Astrocyte (in vitro differentiated cells and primary cell): ENCODE measurements at regions not wholly inside any gene's neighbourhood (a gene's known extent, or its start where the extent isn't known, plus 50 kb on each side); places are given as distances from the start of the nearest gene placed in this dataset.
A peak's percentile ranks its signal among the peaks of the same experiment; 100 is the strongest.
"Not testable (repeated sequence)": the region's sequence is repeated elsewhere in the genome, so short reads cannot be mapped to it uniquely, and the experiment has no call there.

Experiments
- DNase-seq: peaks from one replicate; pipeline ENCODE4 v3.0.0-alpha.2; 2010; ENCODE audit warnings: low read depth
- FAIRE-seq: peaks from 2 replicates; lab custom pipeline; 2011; peaks lifted over from hg19 to GRCh38; lab: Jason Lieb, UNC
- H2AFZ ChIP-seq: 2 replicates; pipeline ENCODE4 v1.6.0; 2012; ENCODE audit warnings: low read depth, low read length, inconsistent platforms
- H3K27ac ChIP-seq: 2 replicates; pipeline ENCODE4 v1.5.1; 2011; ENCODE audit warnings: low read depth, low read length, inconsistent platforms
- H3K27me3 ChIP-seq: 2 replicates; pipeline ENCODE4 v1.6.0; 2011; ENCODE audit warnings: low read length, inconsistent platforms; ENCODE audit not compliant: insufficient read depth
- H3K36me3 ChIP-seq: 2 replicates; pipeline ENCODE4 v1.5.1; 2011; ENCODE audit warnings: low read length, inconsistent platforms; ENCODE audit not compliant: insufficient read depth
- H3K4me1 ChIP-seq: 2 replicates; pipeline ENCODE4 v1.5.1; 2011; ENCODE audit warnings: low read length, inconsistent platforms; ENCODE audit not compliant: insufficient read depth
- H3K4me2 ChIP-seq: 2 replicates; pipeline ENCODE4 v1.6.0; 2012; ENCODE audit warnings: low read length, inconsistent platforms
- H3K4me3 ChIP-seq: 2 replicates; pipeline ENCODE4 v1.5.1; 2011; ENCODE audit warnings: low read depth, mild to moderate bottlenecking, low read length, inconsistent platforms; ENCODE audit not compliant: insufficient read depth
- H3K79me2 ChIP-seq: 2 replicates; pipeline ENCODE4 v1.6.0; 2012; ENCODE audit warnings: mild to moderate bottlenecking, low read length, inconsistent platforms; ENCODE audit not compliant: insufficient read depth
- H3K9ac ChIP-seq: 2 replicates; pipeline ENCODE4 v1.6.0; 2012; ENCODE audit warnings: mild to moderate bottlenecking, low read length, inconsistent platforms
- H3K9me3 ChIP-seq: 2 replicates; pipeline ENCODE4 v1.5.1; 2012; ENCODE audit warnings: low read depth, mild to moderate bottlenecking, low read length, inconsistent platforms; ENCODE audit not compliant: insufficient read depth
- H4K20me1 ChIP-seq: 2 replicates; pipeline ENCODE4 v1.6.0; 2012; ENCODE audit warnings: low read length, inconsistent platforms; ENCODE audit not compliant: insufficient read depth
- H3K27ac Mint-ChIP-seq: one replicate; pipeline ENCODE4 v1.8.0; 2021; ENCODE audit warnings: mild to moderate bottlenecking, mixed read lengths; ENCODE audit not compliant: unreplicated experiment
- H3K27me3 Mint-ChIP-seq: one replicate; pipeline ENCODE4 v1.8.0; 2021; ENCODE audit warnings: low read depth, mixed read lengths; ENCODE audit not compliant: unreplicated experiment
- H3K36me3 Mint-ChIP-seq: one replicate; pipeline ENCODE4 v1.8.0; 2021; ENCODE audit warnings: low read depth, mixed read lengths; ENCODE audit not compliant: unreplicated experiment
- H3K4me1 Mint-ChIP-seq: one replicate; pipeline ENCODE4 v1.8.0; 2021; ENCODE audit warnings: low read depth, mixed read lengths; ENCODE audit not compliant: unreplicated experiment
- H3K4me3 Mint-ChIP-seq: one replicate; pipeline ENCODE4 v1.8.0; 2021; ENCODE audit warnings: mild to moderate bottlenecking, moderate library complexity, mixed read lengths; ENCODE audit not compliant: unreplicated experiment
- H3K9me3 Mint-ChIP-seq: one replicate; pipeline ENCODE4 v1.8.0; 2021; ENCODE audit warnings: mild to moderate bottlenecking, mixed read lengths; ENCODE audit not compliant: unreplicated experiment
- EZH2 ChIP-seq: IDR thresholded peaks from 2 replicates; pipeline ENCODE4 v1.6.1; 2012; ENCODE audit warnings: mild to moderate bottlenecking, low read length, inconsistent platforms; ENCODE audit not compliant: insufficient read depth
- TF ChIP-seq, protein P1 (sequence below): IDR thresholded peaks from 2 replicates; pipeline ENCODE4 v1.5.1; 2011; ENCODE audit warnings: low read depth, mild to moderate bottlenecking, inconsistent platforms, low read length, moderate library complexity; ENCODE audit not compliant: insufficient read depth

DNA sequence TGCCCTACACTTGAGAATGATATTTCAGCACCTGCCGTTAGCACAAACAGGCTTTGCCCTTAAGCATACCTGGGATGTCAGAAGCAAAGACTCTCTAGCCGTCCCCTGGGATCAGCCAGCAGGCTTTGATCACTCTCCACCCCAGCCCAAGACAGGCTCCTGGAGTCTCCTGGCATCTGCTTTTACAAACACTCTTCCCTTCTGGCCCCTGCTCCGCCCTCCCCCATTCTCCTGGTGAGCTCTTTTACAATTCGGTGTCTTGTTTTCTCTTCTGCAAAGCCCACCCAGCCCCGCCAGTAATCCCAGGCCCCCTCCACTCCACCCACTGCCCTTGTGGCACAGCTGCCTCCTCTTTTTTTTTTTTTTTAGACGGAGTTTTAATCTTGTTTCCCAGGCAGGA, 50.4 kb downstream of the KATNIP start:
- Histone ChIP-seq H3K79me2 (no peaks in the 10 kb centered on the region), H3K36me3 (no peaks in the 10 kb centered on the region), H4K20me1 (no peaks in the 10 kb centered on the region), H2AFZ (no peak overlapping the region), H3K4me2 (no peak overlapping the region), H3K4me1 (peaks cover 6% of the 10 kb centered on the region), H3K4me3 (no peak overlapping the region), H3K9me3 (no peaks in the 10 kb centered on the region), H3K27me3 (no peaks in the 10 kb centered on the region), H3K9ac (no peak overlapping the region), H3K27ac (no peak overlapping the region)
- no peak for TF ChIP-seq EZH2
- TF ChIP-seq, protein P1, sequence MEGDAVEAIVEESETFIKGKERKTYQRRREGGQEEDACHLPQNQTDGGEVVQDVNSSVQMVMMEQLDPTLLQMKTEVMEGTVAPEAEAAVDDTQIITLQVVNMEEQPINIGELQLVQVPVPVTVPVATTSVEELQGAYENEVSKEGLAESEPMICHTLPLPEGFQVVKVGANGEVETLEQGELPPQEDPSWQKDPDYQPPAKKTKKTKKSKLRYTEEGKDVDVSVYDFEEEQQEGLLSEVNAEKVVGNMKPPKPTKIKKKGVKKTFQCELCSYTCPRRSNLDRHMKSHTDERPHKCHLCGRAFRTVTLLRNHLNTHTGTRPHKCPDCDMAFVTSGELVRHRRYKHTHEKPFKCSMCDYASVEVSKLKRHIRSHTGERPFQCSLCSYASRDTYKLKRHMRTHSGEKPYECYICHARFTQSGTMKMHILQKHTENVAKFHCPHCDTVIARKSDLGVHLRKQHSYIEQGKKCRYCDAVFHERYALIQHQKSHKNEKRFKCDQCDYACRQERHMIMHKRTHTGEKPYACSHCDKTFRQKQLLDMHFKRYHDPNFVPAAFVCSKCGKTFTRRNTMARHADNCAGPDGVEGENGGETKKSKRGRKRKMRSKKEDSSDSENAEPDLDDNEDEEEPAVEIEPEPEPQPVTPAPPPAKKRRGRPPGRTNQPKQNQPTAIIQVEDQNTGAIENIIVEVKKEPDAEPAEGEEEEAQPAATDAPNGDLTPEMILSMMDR, result no peak
- Mint-ChIP-seq H3K4me3 (no peak overlapping the region), H3K36me3 (peaks cover 16% of the 10 kb centered on the region), H3K9me3 (peaks cover 4% of the 10 kb centered on the region), H3K4me1 (peaks cover 6% of the 10 kb centered on the region), H3K27ac (no peak overlapping the region), H3K27me3 (no peaks in the 10 kb centered on the region)
- no peak for FAIRE-seq
- DNase-seq, result no peak

DNA sequence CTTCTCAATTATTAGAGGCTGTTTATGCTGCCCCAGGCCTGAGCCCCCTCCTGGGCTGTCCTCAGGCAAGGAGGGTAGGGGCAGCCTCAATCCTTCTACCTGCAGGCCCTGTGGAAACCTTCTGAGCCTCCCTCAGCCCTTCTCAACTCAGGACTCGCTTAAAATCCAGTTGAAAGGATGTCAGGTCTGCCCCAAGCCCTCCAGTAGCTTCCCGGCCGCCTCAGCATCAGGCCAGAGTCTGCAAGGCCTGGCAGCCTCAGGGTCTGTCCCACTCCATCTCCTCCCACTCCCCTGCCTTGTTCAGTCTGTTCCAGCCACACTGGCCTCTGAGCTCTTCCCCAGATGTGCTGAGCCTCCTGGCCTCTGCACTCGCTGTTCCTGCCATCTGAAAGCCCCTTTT, 52.2 kb downstream of the KATNIP start:
- no peak overlapping the region for H2AFZ ChIP-seq
- H3K79me2 ChIP-seq, result no peaks in the 10 kb centered on the region
- no peak overlapping the region for H3K4me3 ChIP-seq
- no peaks in the 10 kb centered on the region for H3K27me3 Mint-ChIP-seq
- no peak for TF ChIP-seq EZH2
- TF ChIP-seq, protein P1, result no peak
- no peak overlapping the region for H3K27ac ChIP-seq
- H3K36me3 Mint-ChIP-seq, result peaks cover 20% of the 10 kb centered on the region
- H3K4me1 ChIP-seq, result no peaks in the 10 kb centered on the region
- FAIRE-seq (no peak), DNase-seq (no peak)
- no peak overlapping the region for H3K4me2 ChIP-seq
- H3K9ac ChIP-seq, result no peak overlapping the region
- H3K27me3 ChIP-seq, result no peaks in the 10 kb centered on the region
- H3K9me3 ChIP-seq, result no peaks in the 10 kb centered on the region
- no peaks in the 10 kb centered on the region for H3K36me3 ChIP-seq
- H3K4me1 Mint-ChIP-seq, result peaks cover 2% of the 10 kb centered on the region
- H4K20me1 ChIP-seq, result no peaks in the 10 kb centered on the region
- no peak overlapping the region for H3K4me3 Mint-ChIP-seq
- H3K27ac Mint-ChIP-seq, result no peak overlapping the region
- H3K9me3 Mint-ChIP-seq, result peaks cover 4% of the 10 kb centered on the region

DNA sequence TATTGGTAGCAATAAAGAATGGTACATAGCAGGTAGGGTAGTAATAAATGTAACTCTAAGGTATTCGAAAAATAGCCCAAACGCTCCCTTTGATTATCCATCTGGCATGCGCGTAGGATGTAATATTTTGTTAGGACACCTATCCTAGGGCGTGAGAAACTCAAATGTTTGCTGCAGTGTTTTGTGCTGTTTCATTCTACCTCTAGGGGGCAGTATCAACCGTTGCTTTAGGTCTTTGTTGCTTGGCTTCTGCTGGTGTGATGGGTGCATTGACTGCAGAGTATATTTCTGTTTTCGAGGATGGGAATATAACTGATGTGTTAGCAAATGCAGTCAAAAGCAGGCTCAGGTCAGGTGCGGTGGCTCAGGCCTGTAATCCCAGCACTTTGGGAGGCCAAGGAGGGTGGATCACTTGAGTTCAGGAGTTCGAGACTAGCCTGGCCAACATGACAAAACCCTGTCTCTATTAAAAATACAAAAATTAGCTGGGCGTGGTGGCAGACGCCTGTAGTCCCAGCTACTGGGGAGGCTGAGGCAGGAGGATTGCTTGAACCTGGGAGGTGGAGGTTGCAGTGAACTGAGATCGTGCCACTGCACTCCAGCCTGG, 55.7 kb downstream of the KATNIP start:
- not testable (repeated sequence) for H3K9me3 Mint-ChIP-seq, H3K27me3 ChIP-seq, H3K4me2 ChIP-seq, DNase-seq, H3K27me3 Mint-ChIP-seq, H4K20me1 ChIP-seq, H3K4me1 Mint-ChIP-seq, FAIRE-seq, H3K4me3 Mint-ChIP-seq, H3K4me1 ChIP-seq, H3K27ac ChIP-seq, H3K36me3 ChIP-seq, H3K27ac Mint-ChIP-seq, H3K4me3 ChIP-seq, H3K9ac ChIP-seq, H3K79me2 ChIP-seq, H3K9me3 ChIP-seq, H2AFZ ChIP-seq
- H3K36me3 Mint-ChIP-seq, result peaks cover 14% of the 10 kb centered on the region
- TF ChIP-seq, protein P1, result peak; percentile 72
